Epithelial cell of proximal tubule (primary cell): ENCODE measurements at regions not wholly inside any gene's neighbourhood (a gene's known extent, or its start where the extent isn't known, plus 50 kb on each side); places are given as distances from the start of the nearest gene placed in this dataset.

ENCODE experiments used
- DNase-seq: peaks from one replicate; pipeline ENCODE4 v3.0.0-alpha.2; 2011; ENCODE audit warnings: low read depth
- H3K4me3 ChIP-seq: 2 replicates; pipeline ENCODE4 v1.5.1; 2011; ENCODE audit warnings: low read depth, mild to moderate bottlenecking, low read length
- CTCF ChIP-seq: conservative IDR thresholded peaks from 2 replicates; pipeline ENCODE4 v1.5.1; 2012; ENCODE audit warnings: low read depth, mild to moderate bottlenecking, low read length

- no peak for DNase-seq
- no peak for TF ChIP-seq CTCF
- no peak overlapping the region for H3K4me3 ChIP-seq
These were observed 53.6 kb upstream of the DPT start for GRCh38 chr1:168782559-168783116.

DNA sequence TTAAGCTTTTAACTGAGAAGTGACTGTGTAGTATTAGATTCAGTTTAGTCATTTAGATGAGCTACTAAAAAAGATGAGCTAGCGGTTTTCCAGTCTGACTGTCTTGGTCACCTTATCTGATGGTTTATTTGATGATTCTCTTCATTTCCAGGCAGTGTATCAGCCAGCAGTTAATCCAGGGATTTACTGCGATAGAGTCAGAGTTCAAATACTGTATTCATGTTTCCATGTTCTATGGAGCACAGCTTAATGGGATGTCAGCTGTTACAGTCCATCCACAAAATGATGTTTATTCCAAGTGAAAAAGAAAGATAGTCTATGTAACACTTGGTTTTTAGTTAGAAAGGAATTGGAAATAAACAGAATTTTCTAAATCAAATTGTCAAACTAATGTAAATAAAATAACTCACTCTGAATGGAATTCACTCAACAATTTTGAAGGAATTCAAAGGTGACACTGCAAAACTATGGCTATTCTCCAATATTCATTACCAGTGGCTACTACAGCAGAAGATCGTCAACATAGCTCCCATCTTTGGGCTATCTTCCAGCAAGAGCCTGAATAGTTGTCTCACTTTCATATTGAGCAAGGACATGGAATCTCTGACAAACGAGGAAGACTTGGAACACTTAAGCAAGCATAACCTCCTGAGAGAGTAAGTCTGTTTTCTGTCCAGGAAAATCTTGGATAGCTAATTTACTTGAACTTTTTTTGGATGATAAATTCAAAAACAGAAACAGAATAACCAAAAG lies 54.6 kb upstream of the DPT start:
- no peak for DNase-seq
- TF ChIP-seq CTCF: no peak
- H3K4me3 ChIP-seq: no peak overlapping the region

- TF ChIP-seq CTCF: no peak
- DNase-seq: no peak
- no peak overlapping the region for H3K4me3 ChIP-seq
These were observed 57.7 kb upstream of the DPT start for GRCh38 chr1:168786476-168787330.

- no peak for DNase-seq
- no peak for TF ChIP-seq CTCF
- H3K4me3 ChIP-seq: no peak overlapping the region
These were observed 59.3 kb upstream of the DPT start for GRCh38 chr1:168788258-168788657.

DNA sequence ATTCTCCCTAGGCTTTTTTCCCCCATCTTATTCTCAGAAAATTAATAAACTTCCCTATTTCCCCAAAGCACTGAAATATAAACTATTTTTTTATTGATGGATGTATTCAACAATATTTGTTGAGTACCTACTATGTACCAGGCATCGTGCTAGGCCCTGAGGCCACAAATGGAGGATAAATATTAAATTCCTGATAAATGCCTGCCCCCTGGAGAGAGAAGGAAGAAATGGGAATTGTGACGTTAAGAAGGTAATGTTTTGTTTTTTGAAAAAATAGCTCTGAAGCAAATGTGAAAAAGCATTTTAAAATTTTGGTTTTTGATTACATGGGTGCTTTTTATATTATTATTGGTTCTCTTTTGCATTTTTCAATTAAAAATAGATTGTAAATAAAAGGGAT lies 60.5 kb upstream of the DPT start:
- peak; percentile 42 for TF ChIP-seq CTCF
- no peak overlapping the region for H3K4me3 ChIP-seq
- DNase-seq: no peak

DNA sequence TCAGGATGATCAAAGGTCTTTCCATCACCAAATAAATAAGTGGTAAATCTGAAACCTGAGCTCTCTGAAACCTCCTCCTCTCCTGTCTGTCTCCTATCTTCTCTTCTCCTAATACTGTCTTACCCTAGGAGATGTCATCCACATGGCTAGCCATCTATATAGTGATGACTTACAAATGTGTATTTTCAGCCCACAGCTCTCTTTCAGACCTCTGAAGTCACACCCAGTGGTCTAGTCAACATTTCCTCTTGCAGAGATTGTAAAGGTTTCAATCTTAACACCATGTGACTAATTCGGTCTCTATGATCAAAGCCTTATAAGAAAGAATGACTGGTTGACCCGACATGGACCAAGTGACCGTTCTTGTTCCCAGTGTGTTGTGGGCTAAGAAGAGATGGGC lies 63.1 kb upstream of the DPT start:
- no peak for TF ChIP-seq CTCF
- H3K4me3 ChIP-seq: no peak overlapping the region

More for the DNA sequence above, 63.1 kb upstream of the DPT start:
- no peak for DNase-seq
